Upper lobe of left lung (tissue), 4 donors: ENCODE measurements at regions not wholly inside any gene's neighbourhood (a gene's known extent, or its start where the extent isn't known, plus 50 kb on each side); places are given as distances from the start of the nearest gene placed in this dataset.

Source experiments
- EP300 ChIP-seq, 4 donors: sonication (generic); formaldehyde crosslinking; IDR thresholded peaks; one replicate each; pipeline ENCODE4 v1.5.1; 2017; ENCODE audit warnings: antibody characterized with exemption in 4 of 4, control low read depth in 2 of 4
- POLR2A ChIP-seq, 4 donors: fragments of 450-650 bp; IDR thresholded peaks; one replicate each; pipeline ENCODE4 v1.5.1; 2016 to 2017; ENCODE audit warnings: antibody characterized with exemption in 4 of 4, mild to moderate bottlenecking in 2 of 4
- POLR2AphosphoS5 ChIP-seq, 2 donors: sonication (generic); formaldehyde crosslinking; IDR thresholded peaks; one replicate each; pipeline ENCODE4 v1.5.1; 2017; ENCODE audit warnings: antibody characterized with exemption in 2 of 2
- TF ChIP-seq, protein P1 (sequence below), 6 experiments: fragments of 450-650 bp in 4 of 6; fragments of 200-600 bp in 2 of 6; sonication (generic) in 2 of 6; IDR thresholded peaks; one replicate each; pipeline ENCODE4 v1.5.1; 2016 to 2019; ENCODE audit warnings: antibody characterized with exemption in 6 of 6

DNA sequence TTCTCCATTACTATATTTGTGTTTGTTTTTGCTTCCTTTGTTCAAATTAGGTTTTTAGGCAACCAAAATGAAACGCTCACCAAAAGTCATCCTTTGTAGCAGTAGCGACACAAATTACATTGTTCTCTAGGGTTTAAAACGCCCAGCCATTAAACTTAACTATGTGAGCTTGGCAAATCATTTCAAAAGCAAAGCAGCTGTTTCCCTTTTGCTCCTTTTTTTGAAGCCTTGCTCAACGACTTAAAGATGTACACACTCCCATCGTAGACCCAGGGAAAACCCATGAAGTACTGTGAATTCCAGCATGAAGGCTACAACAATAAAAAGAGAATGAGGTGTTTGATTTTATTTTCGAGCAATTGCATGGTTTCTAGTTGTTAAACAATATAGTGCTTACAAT lies 106.7 kb downstream of the RAP2A start:
- TF ChIP-seq, protein P1, sequence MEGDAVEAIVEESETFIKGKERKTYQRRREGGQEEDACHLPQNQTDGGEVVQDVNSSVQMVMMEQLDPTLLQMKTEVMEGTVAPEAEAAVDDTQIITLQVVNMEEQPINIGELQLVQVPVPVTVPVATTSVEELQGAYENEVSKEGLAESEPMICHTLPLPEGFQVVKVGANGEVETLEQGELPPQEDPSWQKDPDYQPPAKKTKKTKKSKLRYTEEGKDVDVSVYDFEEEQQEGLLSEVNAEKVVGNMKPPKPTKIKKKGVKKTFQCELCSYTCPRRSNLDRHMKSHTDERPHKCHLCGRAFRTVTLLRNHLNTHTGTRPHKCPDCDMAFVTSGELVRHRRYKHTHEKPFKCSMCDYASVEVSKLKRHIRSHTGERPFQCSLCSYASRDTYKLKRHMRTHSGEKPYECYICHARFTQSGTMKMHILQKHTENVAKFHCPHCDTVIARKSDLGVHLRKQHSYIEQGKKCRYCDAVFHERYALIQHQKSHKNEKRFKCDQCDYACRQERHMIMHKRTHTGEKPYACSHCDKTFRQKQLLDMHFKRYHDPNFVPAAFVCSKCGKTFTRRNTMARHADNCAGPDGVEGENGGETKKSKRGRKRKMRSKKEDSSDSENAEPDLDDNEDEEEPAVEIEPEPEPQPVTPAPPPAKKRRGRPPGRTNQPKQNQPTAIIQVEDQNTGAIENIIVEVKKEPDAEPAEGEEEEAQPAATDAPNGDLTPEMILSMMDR (IDR thresholded peaks at IDR 0.05), result no peak
- TF ChIP-seq POLR2AphosphoS5 (IDR thresholded peaks at IDR 0.05), result no peak
- TF ChIP-seq EP300 (IDR thresholded peaks at IDR 0.05), result no peak
- no peak for TF ChIP-seq POLR2A (IDR thresholded peaks at IDR 0.05)
